ENCODE measurements at regions not wholly inside any gene's neighbourhood (a gene's known extent, or its start where the extent isn't known, plus 50 kb on each side); places are given as distances from the start of the nearest gene placed in this dataset.

GRCh38 chr4:136461533-136461932, 1070.8 kb downstream of the PCDH18 start:
- no TSS peak for BruUV-seq (replicated peaks)
- Histone ChIP-seq H3K27ac (ENCODE audit: control insufficient read depth, insufficient read depth) (no peak overlapping the region), H3K4me3 (no peak overlapping the region), H3K79me2 (ENCODE audit: control insufficient read depth, insufficient read depth, low read length) (no peaks in the 10 kb centered on the region), H3K4me2 (ENCODE audit: control insufficient read depth, insufficient read depth) (no peak overlapping the region), H3K27me3 (replicated peaks in 1 of 2; ENCODE audit: control insufficient read depth in 2 of 2, insufficient read depth in 2 of 2, low read length in 1 of 2) (no peaks in the 10 kb centered on the region), H3K4me1 (ENCODE audit: control insufficient read depth, insufficient read depth, low read length) (no peaks in the 10 kb centered on the region), H3K9ac (ENCODE audit: control insufficient read depth, insufficient read depth, low read length) (no peak overlapping the region), H3K9me3 (replicated peaks; ENCODE audit: control insufficient read depth, insufficient read depth, low read length) (no peaks in the 10 kb centered on the region), H4K20me1 (ENCODE audit: control insufficient read depth, insufficient read depth) (no peaks in the 10 kb centered on the region), H2AFZ (ENCODE audit: control insufficient read depth, low read depth, low read length) (no peak overlapping the region), H3K36me3 (ENCODE audit: control insufficient read depth in 2 of 2, insufficient read depth in 2 of 2, low read length in 1 of 2) (no peaks in the 10 kb centered on the region)
- intact Hi-C loops (cut with micrococcal nuclease; ENCODE audit: unreplicated experiment): no loop called here
- no peak for ATAC-seq
- no peak for TF ChIP-seq ESRRA (IDR thresholded peaks at IDR 0.05; ENCODE audit: low read length)
- no peak for TF ChIP-seq GATAD2B (conservative IDR thresholded peaks at IDR 0.05; ENCODE audit: low read depth)
- no peak for TF ChIP-seq ZNF592 (IDR thresholded peaks at IDR 0.05)
- TF ChIP-seq IKZF2 (IDR thresholded peaks at IDR 0.05): no peak
- TF ChIP-seq MXI1 (IDR thresholded peaks at IDR 0.05; ENCODE audit: low read depth, low read length): no peak
- TF ChIP-seq LARP7 (IDR thresholded peaks at IDR 0.05): no peak
- POLR2A ChIA-PET: no interaction called here
- no peak for FAIRE-seq
- in situ Hi-C loops (cut with MboI): no loop called here
- CTCF ChIA-PET: no interaction called here
- 47% methylated on average over 6 of the region's 6 CpGs for WGBS (ENCODE audit: insufficient coverage, insufficient replicate concordance, low lambda C conversion rate, missing lambda C conversion rate)
- DNase-seq (ENCODE audit: low read depth, low spot score): no peak
- SMC1A ChIA-PET (ENCODE audit: uncharacterized antibody, unreplicated experiment): no interaction called here
- RAD21 ChIA-PET (ENCODE audit: unreplicated experiment): no interaction called here
